HT-29 (cell line): ENCODE measurements at regions not wholly inside any gene's neighbourhood (a gene's known extent, or its start where the extent isn't known, plus 50 kb on each side); places are given as distances from the start of the nearest gene placed in this dataset.

Experiments
- DNase-seq: peaks from one replicate; pipeline ENCODE4 v3.0.0-alpha.2; 2015; ENCODE audit warnings: low spot score

DNA sequence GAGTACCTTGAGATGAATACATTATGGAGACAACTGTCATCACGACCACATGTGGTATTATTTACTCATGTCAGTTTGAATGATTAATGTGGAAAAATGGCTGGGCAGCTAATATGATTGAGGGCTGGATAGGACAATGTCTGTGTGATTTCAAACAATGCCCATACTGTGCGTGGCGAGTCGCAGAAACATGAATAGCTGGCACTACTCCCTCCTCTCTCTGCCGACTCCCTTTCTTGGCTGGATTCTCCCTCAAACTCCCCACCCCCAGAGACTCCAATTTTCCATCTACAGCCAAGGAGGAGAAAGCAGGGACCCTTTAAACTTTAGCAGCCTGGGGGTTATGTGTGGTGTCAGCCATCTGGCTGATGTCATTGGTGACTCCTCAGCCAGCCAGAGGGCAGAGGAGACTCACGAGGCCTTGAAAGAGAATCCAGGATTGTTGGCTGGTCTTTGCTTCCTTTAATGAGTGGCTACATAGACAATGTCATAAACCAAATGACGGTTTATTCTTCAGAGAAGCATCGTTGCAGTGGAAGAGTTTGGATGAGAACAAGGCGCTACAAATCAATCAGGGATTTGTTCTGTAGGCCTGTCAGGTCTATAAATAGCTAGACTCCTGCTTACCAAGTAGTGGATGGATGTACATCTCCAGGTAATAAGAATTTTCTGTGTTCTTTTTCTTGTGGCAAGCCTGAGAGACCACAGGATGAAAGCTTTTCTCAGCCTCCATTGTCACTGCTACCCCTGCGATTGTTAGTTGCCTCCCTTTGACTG is 165.6 kb downstream of the DLEU7 start:
- no peak for DNase-seq

DNA sequence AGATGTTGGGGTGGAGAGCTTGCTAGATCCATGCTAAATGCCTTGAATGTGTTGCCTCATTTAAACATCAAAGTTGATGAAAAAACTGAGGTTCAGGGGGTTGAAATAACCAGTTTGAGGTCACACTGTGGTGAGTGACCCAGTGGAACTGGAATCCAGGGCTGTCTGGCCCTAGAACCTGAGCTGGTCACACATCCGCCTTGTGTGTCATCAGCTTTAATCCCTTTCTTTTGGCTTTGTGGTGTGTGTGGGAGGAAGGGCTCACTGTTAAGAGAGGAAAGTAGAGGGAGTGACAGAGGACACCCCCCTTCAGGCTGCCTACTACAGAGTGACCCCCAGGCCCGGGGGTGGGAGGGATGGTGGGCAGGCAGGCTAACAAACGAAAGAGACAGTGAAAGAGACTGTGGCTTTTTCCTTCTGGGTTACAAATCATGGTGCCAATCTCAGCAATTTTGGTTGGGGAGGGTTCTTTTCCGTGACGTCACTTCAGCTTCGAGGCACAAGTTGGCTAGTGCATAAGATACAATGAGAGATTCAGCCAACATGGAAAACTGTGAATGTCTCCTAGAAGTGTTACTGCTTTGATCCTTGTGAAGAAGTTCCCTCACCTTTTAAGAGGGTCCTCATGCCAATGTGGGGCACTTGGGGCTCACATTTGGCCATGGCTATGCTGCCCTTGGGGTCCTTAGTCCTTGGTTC is 164.9 kb downstream of the DLEU7 start:
- DNase-seq: no peak

DNA sequence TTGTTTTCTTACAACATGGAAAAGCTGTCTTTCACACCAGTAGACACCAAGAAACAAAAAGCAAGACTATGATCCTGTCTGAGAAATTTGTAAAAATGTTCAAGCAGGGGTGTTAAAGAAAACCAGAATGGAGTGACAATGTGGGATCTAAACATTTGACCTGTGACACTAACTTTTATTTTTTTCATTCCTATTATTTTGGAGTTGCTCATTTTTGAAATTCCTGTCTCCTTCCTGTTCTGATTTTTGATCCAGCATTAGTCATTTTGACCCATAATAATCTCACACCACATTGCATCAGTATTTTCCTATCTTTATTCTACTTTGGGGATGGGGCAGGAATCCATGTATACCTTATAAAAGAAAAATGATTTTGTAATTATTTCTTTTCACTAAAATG is 164.2 kb downstream of the DLEU7 start:
- no peak for DNase-seq

DNA sequence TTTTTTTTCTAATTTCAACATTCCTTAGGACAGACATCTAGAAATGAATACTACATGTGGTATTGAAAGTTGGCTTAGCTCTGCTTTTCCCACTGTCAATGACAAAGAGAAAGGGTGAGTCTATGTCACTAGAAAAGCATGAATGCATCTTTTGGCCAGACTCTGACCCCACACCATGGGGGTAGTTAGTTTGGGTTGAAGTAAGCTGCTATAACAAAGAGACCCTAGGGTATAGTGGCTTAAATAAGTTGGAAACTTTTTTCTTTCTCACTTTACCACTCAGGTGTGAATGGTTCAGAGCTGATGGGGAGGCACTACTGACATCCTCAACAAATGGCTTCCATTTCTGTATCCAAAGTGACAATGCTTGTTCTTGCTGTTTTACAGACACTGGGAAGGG is 161.5 kb downstream of the DLEU7 start:
- no peak for DNase-seq

DNA sequence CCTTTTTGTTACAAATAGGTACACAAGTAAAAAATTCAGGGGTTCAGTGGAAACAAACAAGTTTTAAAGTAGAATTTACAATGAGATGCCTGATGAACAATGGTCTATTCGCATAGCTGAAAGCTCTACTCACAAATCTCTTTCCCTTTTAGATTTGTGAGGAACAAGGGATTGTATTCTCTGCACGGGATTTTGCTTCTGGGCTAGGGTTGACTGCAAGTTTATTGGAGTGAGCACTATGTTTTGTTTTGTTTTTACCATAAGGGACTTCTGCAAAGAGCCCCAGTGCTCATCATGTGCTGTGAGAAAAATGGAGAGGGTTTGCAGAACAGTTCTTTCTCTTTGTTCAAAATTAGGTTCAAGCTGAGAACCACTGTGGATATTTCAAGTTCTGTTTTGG is 160.5 kb downstream of the DLEU7 start:
- DNase-seq: no peak

DNA sequence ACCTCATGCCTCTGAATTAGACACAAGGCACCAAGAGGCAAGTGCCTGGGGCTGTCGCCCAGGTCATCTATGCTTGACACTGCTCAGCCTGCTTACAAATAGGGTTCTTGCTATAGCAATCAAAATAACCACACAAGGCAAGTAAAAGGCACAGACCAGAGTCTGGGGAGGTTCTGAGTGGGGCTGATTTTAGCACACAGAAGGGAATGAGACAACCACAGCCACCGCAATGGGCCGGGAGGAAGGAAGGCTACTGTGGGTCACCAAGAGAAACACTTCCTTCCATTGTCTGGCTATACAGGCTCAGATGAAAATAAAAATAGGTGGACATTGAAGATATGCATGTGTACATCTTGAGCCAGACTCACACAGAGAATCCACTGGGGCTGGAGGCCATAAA is 159.1 kb downstream of the DLEU7 start:
- DNase-seq: no peak

DNA sequence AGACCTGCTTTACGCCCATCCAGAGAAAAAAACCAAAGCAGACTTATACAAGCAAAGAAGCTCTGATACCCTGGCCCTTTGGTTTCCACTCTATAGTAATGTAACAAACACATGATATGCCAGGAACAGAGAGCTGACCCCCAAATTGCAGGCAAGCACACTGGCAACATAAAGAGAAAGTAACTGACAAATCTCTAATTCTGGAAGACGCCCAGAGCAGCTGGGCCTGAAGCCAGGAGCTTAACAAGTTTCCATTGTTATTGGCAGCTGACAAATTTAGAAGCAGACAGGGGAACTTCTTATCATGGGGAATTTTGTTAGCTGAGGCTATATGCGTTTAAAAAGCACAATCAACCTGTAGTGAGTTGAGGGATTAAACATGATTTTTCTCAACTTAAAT is 158.0 kb downstream of the DLEU7 start:
- DNase-seq: no peak

DNA sequence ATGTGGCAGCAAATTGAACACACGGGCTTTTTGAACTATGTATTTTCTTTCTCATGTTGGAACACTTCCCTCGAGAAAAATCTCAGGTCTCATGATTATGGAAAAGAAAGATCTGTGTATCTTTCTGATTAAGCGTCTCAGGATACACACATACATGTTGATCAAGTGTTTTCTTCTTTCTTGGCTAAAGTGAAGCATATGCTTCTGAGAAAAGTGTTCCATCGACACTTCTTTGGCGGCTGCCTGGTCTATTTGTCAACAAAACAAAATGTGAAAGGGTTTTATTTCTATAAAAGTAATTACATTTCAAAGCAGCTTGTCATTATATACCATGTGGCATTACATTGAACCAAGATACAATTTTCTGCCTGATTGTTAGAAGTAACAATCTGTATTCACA is 157.5 kb downstream of the DLEU7 start:
- DNase-seq: no peak

DNA sequence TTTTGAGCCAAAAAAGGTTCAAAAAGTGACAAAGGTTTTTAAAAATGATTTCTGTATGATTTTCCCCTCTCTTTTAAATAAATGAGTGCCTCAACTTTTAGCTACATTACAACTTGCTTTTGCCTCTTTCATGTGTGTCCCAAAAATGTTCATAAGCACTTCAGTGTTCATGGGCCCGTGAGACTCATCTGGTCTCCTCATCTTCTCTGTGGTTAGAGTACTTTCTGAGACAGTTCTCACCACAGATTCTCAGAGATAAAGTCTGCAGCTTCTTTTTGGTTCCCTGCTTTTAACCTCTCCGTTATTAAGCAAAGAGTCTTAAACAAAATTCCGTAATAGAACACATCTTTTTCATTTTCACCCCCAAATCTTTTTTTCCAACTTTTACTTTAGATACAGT is 156.9 kb downstream of the DLEU7 start:
- no peak for DNase-seq

DNA sequence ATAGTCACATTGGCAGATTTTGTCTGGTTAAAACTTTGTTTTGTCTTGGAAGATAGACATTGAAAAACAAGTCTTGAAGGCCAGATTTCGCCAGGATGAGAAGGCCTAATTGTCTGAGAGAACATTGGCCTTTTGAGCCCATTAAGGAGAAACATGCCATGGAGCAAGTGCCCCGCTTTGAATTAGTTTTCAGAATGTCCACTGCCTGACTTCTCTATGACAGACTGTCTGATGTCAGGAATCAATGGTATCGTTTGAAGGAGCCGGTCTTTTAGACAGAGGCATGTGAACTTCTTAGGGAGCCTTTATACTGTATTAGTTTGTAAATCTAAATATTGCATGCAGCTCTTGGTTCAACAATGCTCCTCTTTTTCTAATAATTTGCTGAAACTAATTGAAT is 155.9 kb downstream of the DLEU7 start:
- DNase-seq: no peak

DNA sequence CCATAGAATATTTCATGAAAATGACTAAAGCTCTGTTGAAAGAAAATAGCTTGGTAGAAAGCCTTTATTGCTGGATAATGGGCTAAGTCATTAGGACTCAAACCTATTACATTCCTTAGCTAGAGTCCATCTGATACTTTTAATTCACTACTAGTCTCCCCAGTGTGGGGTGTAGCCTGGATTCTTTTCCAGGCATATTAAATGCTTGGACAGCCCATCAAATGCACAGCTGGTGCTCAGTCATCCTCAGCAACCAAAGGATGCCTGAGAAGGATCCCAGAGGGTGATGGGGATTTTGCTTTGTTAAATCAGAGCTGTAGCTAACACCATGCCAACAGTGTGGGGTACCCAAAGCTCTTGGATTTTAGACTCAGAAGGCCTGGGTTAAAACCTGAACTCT is 153.5 kb downstream of the DLEU7 start:
- no peak for DNase-seq

DNA sequence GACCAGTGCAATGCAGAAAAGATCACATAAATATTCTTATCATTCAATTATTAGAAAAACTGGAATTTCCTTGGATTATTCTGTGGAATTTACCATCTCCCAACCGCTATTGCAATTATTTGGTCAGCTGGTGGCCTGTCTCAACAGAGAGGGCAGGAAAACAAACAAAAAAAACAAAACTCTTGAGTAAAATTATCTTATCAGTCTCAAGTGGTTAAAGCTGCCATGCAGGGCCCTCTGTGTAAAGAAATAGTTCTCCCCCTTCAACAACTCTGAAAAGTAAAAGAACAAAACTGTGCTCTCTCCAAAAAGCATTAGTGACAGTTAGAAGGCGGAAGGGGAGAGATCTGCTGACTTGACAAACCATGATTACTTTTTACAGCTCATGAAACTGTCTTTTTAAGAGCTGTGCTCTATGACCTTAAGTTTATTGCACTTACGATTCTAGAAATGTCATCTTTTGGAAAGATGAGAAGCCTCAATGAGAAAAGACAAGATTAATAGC is 152.3 kb downstream of the DLEU7 start:
- DNase-seq: no peak

DNA sequence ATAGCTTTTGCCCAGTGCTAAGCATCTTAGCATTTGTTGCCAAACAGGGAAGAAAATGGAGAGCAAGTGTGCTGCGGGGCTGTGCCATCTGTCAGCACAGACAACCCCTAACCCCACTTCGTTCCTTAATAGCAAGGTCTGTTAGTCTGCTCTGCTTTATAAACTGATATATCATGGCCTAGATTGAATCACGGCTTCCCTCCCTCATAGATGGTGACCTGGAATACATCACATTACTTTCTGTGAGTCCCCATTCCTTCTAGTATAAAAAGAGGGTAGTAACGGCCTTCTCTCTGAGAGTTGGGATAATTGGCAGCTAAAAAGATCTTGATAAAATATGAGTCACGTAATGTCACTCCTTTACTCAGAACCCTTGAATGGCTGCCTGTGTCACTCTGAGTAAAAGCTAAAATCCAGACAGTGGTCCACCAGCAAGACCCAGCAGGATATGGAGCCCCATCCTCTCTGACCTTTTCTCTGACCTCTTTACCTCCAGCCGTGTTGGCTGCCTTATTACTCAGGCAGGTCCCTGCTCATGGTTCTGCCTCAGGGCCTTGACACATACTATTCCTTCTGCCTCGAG is 151.7 kb downstream of the DLEU7 start:
- DNase-seq: no peak

DNA sequence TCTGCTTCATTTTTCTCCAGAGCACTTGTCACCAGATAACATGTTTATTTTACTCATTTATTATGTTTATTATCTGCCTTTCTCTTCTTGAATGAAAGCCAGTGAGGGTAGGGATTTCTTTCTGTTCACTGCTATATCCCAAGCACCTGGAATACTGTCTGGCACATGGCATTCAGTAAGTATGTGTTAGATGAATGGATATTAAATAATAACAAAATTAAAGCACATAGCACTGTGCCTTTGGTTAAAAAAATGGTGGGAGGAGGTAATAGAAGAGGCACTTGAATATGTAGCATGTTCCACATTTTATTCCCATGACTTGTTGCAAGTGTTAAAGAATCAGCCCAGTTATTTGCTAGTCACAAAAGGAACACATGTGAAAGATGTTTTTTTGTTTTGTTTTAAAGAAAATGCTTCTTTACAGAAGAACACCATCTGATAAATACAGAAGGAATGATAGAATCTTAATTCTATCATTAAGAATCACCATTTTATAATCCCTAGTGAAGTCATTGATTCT is 151.0 kb downstream of the DLEU7 start:
- DNase-seq: no peak

DNA sequence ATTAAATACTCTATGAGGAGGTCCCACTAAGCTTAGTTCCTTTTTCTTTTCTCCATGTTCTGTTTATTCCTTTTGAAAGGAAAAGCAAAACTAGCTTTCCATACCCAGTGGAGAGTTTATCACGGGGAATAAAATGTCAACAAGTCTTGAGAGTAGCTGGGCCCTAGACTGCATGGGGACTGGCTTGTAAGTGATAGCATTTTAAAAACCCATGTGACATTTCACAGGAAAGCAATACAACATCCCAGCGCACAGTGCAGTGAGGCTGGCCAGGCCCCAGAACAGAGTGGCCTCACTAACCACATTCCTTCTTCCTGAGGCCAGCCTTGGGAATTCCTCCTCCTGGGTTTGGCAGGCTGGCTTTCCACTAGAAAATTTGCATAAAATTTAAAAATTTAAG is 149.8 kb downstream of the DLEU7 start:
- DNase-seq: no peak

DNA sequence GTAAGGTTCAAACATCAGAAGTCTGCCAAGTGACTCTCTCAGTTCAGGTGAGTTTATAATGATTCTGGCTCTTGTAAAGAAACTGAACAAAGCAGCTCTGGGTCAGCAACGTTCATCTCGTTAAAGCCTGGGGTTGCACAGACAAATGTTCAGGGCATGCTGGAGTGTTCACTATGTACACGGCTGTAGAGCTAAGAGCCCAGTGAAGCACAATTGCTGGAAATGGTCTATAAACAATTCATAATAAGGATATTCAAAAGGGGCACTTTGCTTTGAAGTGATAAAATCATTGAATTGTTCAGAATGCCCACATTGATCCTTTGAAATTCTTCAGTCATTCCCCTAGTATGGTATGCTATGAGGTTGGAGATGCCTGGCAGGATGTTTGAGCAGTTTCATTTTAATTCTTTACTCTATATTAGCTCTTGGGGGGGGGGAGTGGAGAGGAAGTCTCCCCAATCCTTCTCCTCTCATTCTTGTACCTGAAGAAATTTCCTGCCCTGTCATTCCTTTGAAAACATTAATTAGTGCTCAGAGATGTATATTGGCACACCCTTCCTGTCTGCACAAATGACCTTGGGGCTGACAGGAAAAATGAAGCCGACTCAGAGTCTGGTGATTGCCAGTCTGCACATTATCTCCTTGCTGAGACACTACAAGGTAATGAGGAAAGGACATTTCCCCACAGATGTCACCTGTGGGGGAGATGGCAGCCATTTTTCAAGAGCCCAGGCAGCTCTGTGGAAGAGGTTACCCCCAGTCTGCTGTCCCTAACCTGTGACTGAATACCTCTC is 145.5 kb downstream of the DLEU7 start:
- DNase-seq: no peak

DNA sequence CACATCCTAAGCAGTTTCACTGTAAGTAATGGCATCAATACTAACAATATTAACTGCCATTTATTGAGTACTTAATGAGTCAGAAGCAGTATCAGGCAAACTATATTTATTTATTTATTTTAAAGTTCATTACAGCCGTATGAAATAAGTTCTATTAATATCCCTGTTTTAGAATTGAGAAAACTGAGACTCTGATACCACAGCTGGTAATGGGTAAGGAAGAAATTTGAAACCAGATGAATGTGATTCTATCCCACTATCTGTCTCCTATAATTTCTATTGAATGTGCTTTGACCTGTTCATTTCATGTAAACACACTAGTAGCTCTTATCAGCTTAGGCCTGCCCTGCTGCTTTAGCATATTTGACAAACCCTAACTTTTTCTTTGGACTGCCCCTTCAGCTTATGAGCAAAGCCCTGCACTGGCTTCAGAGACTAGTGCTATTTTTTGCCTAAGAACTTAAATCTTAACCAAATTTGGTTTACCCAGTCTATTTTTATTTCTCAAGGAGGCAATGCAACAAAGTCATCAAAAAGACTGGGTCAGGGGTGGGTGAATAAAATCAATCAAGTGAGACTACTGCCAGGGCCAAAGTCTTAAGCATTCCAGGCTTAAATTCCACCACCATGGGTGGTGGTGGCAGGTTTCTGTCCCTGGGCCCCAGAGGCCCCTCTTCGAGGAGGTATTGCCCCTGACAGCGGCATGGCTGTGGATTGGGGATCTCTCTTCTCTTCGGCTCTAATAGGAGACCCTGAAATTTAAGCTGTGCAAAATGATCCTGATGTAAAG is 143.4 kb downstream of the DLEU7 start:
- DNase-seq: no peak

DNA sequence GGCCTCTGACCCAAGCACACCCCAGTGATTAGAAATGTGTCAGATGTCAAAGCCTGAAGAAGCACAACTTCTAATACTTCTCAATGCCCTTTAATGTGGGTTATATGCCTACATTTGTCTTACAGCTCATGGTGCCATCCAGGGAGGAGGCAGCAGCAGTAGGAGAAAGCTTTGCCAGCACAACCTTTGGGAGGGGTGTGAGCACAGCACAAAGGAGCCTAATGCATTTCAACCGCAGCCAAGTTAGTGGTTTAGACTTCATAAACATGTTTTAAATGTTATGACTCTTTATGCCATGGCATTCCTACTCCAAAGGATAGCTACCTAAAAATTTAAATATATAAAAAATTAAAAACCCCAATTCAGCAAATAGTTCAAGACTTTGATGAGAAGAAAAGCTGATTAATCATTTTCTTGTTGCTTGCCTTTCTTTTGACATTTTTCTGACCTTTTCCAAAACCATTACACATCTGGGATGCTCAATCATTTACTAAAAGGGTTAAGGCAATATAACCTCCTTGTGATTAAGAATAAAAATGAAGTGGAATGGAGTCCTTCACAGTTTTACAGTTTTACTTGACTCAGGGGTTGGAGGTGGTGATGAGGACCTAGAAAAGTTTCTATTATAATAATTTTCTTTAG is 142.7 kb downstream of the DLEU7 start:
- DNase-seq: no peak

DNA sequence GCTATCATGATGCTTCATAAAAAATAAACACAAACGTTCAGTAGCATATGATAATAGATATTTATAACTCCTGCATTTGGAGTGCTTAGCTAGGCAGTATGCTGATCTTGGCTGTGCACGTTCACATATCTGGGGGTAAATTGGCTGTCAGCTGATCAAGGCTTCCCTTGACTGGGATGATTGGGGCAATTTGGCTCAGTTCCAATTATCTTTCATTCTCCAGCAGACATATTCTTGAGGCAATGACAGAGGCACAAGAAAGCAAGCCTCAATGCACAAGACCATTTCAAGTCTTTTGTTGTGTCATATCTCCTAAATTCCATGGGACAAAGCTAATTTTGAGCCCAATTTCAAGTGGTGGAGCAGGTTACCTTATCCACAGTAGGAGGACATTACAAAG is 142.0 kb downstream of the DLEU7 start:
- DNase-seq: no peak

DNA sequence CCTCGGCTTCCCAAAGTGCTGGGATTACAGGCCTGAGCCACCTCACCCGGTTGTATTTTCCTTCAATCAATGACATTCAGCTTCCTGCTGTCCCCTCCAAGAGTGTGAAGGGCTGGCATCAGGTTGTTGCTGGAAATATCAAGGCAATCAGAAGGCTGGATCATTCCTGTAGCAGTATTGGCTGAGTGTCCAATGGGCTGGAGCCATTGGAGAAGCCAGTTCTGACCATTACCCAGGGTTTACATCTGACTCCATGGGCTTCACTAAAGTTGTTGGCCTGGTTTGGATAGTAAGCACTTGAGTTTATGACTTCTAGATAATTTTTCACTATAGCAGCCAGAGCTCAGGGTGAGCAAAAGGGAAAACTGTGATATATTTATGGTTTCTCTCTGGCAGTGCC is 137.0 kb downstream of the DLEU7 start:
- DNase-seq: no peak

DNA sequence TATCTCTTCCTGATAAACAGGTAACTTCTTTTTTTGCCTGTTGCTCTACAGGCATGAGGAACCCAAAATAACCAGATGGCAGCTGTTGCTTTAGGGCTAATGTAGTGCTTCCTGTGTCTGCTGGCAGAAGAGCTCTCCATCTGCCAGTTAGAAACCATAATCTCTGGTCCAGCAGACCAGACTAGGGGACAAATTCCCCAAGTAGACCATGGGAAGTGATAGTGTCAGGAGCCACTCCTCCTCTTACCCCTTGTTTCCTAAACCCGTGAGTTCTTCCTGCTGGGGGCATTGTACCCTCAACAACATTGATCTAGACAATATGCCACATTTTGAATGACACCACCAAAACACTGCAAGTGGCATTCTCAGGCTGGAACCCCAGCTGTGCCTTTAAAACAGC is 135.9 kb downstream of the DLEU7 start:
- no peak for DNase-seq
